WTC11 (cell line): ENCODE measurements at regions not wholly inside any gene's neighbourhood (a gene's known extent, or its start where the extent isn't known, plus 50 kb on each side); places are given as distances from the start of the nearest gene placed in this dataset.

Experiments used
- ATF3 ChIP-seq: sonication (generic); formaldehyde crosslinking; conservative IDR thresholded peaks from 2 replicates; pipeline ENCODE4 v1.8.1; 2022; ENCODE audit warnings: mild to moderate bottlenecking, missing genetic modification reagents
- CTCF ChIP-seq: fragments of 200-600 bp; IDR thresholded peaks from 2 replicates; pipeline ENCODE4 v1.8.0; 2022; ENCODE audit warnings: antibody characterized with exemption
- E2F4 ChIP-seq: sonication (generic); formaldehyde crosslinking; IDR thresholded peaks from 2 replicates; pipeline ENCODE4 v1.8.1; 2022; ENCODE audit warnings: low read depth, mild to moderate bottlenecking, moderate library complexity, missing genetic modification reagents, borderline replicate concordance
- EMX1 ChIP-seq: fragments of 250-450 bp; sonication (Bioruptor Pico); IDR thresholded peaks from 2 replicates; pipeline ENCODE4 v1.8.0; 2021; ENCODE audit warnings: mild to moderate bottlenecking
- GRHL2 ChIP-seq: fragments of 250-450 bp; sonication (Bioruptor Pico); IDR thresholded peaks from 2 replicates; pipeline ENCODE4 v1.8.0; 2022; ENCODE audit warnings: mild to moderate bottlenecking, moderate library complexity; ENCODE audit not compliant: insufficient replicate concordance, severe bottlenecking
- IRF2 ChIP-seq: sonication (generic); formaldehyde crosslinking; IDR thresholded peaks from 2 replicates; pipeline ENCODE4 v1.8.0; 2022; ENCODE audit warnings: low read depth, missing genetic modification reagents, borderline replicate concordance
- JAZF1 ChIP-seq: fragments of 250-450 bp; sonication (Bioruptor Pico); IDR thresholded peaks from 2 replicates; pipeline ENCODE4 v1.9.0; 2021; ENCODE audit warnings: moderate library complexity, mild to moderate bottlenecking, inconsistent platforms
- NFYB ChIP-seq: sonication (generic); formaldehyde crosslinking; conservative IDR thresholded peaks from 2 replicates; pipeline ENCODE4 v1.8.0; 2022; ENCODE audit warnings: low read depth, missing genetic modification reagents
- NR2C2 ChIP-seq: sonication (generic); formaldehyde crosslinking; IDR thresholded peaks from 2 replicates; pipeline ENCODE4 v1.8.0; 2022; ENCODE audit warnings: mild to moderate bottlenecking, missing genetic modification reagents
- TCF7 ChIP-seq: sonication (generic); formaldehyde crosslinking; IDR thresholded peaks from 2 replicates; pipeline ENCODE4 v1.8.0; 2022; ENCODE audit warnings: mild to moderate bottlenecking, low read depth, missing genetic modification reagents, moderate library complexity
- USF1 ChIP-seq: sonication (generic); formaldehyde crosslinking; IDR thresholded peaks from 2 replicates; pipeline ENCODE4 v1.8.0; 2022; ENCODE audit warnings: mild to moderate bottlenecking, missing genetic modification reagents
- ZNF396 ChIP-seq: fragments of 250-450 bp; sonication (Bioruptor Pico); IDR thresholded peaks from 2 replicates; pipeline ENCODE4 v1.8.0; 2021; ENCODE audit warnings: mild to moderate bottlenecking, moderate library complexity, borderline replicate concordance

- TF ChIP-seq NFYB (CRISPR knock-in tag), result no peak
- TF ChIP-seq ATF3 (CRISPR knock-in tag), result no peak
- TF ChIP-seq TCF7 (CRISPR knock-in tag), result no peak
- TF ChIP-seq GRHL2 (CRISPR knock-in tag), result no peak
- no peak for TF ChIP-seq ZNF396 (CRISPR knock-in tag)
- no peak for TF ChIP-seq EMX1 (CRISPR knock-in tag)
- TF ChIP-seq USF1 (CRISPR knock-in tag), result no peak
- no peak for TF ChIP-seq NR2C2 (CRISPR knock-in tag)
- TF ChIP-seq IRF2 (CRISPR knock-in tag), result no peak
- no peak for TF ChIP-seq CTCF
- no peak for TF ChIP-seq E2F4 (CRISPR knock-in tag)
- no peak for TF ChIP-seq JAZF1
Observed at GRCh38 chr7:41508755-41509154, 194.1 kb downstream of the INHBA start.
